A549 (cell line): ENCODE measurements at regions not wholly inside any gene's neighbourhood (a gene's known extent, or its start where the extent isn't known, plus 50 kb on each side); places are given as distances from the start of the nearest gene placed in this dataset.

ENCODE experiments used
- ATAC-seq, 2 experiments: fragments of 200-7000 bp in 1 of 2; fragments of >200 bp in 1 of 2; cut with Nextera tagmentation in 1 of 2; cut with Tn5 transposase in 1 of 2; 3 replicates each; pipeline versions ENCODE4 v1.8.0 to v1.9.1; 2018 to 2020; ENCODE audit warnings: mild to moderate bottlenecking in 1 of 2, moderate library complexity in 1 of 2
- CTCF ChIA-PET: fragments of 300-600 bp; sonication (Branson Sonifier 250); formaldehyde crosslinking; extraction: SDS; loops from one replicate; lab custom pipeline; 2021; ENCODE audit warnings: antibody characterized with exemption, inconsistent platforms; lab: Yijun Ruan, JAX
- POLR2A ChIA-PET: fragments of 350-600 bp; formaldehyde crosslinking; extraction: SDS; loops from one replicate; lab custom pipeline; 2021; ENCODE audit warnings: antibody characterized with exemption, inconsistent platforms; lab: Yijun Ruan, JAX
- DNase-seq, 2 experiments: peaks; one replicate each; pipeline versions ENCODE4 v3.0.0 to v3.0.0-alpha.2; 2011 to 2016; ENCODE audit warnings: low read depth in 1 of 2, low spot score in 1 of 2
- FAIRE-seq: peaks from 2 replicates; lab custom pipeline; 2011; peaks lifted over from hg19 to GRCh38; lab: Jason Lieb, UNC
- H3K27ac ChIP-seq, 2 experiments: fragments of >200 bp; sonication (Bioruptor Twin); formaldehyde crosslinking; 3 replicates each; pipeline ENCODE4 v1.5.1; 2016 to 2017
- H3K4me1 ChIP-seq: fragments of >200 bp; sonication (Bioruptor Twin); formaldehyde crosslinking; 3 replicates; pipeline ENCODE4 v1.6.1; 2016
- H3K4me2 ChIP-seq: fragments of >200 bp; sonication (Bioruptor Twin); formaldehyde crosslinking; 3 replicates; pipeline ENCODE4 v1.6.1; 2016
- H3K4me3 ChIP-seq: fragments of >200 bp; sonication (Bioruptor Twin); formaldehyde crosslinking; 3 replicates; pipeline ENCODE4 v1.5.1; 2016
- H3K9me3 ChIP-seq: fragments of >200 bp; sonication (Bioruptor Twin); formaldehyde crosslinking; 3 replicates; pipeline ENCODE4 v1.6.1; 2016
- CBX2 ChIP-seq: fragments of 200-600 bp; sonication (generic); IDR thresholded peaks from 2 replicates; pipeline ENCODE4 v1.6.1; 2016; ENCODE audit warnings: low read depth, mild to moderate bottlenecking, borderline replicate concordance
- CEBPB ChIP-seq, 2 experiments: fragments of >200 bp in 1 of 2; sonication (Bioruptor Twin) in 1 of 2; formaldehyde crosslinking in 1 of 2; IDR thresholded peaks; 2 replicates each; pipeline ENCODE4 v1.6.1; 2012 to 2016
- CHD2 ChIP-seq: fragments of 150-350 bp; IDR thresholded peaks from 2 replicates; pipeline ENCODE4 v1.6.1; 2014; ENCODE audit warnings: low read length; ENCODE audit not compliant: partially characterized antibody
- EHMT2 ChIP-seq: fragments of 200-600 bp; sonication (generic); IDR thresholded peaks from 2 replicates; pipeline ENCODE4 v1.6.1; 2016; ENCODE audit warnings: antibody characterized with exemption, low read depth, mild to moderate bottlenecking, moderate library complexity
- ESRRA ChIP-seq: fragments of 150-350 bp; IDR thresholded peaks from 2 replicates; pipeline ENCODE4 v1.6.1; 2014; ENCODE audit warnings: mild to moderate bottlenecking, low read length, borderline replicate concordance
- FOSB ChIP-seq: fragments of 250-450 bp; sonication (Bioruptor Pico); IDR thresholded peaks from 2 replicates; pipeline ENCODE4 v1.5.0; 2020; ENCODE audit warnings: mild to moderate bottlenecking, moderate library complexity
- GATA3 ChIP-seq: IDR thresholded peaks from 2 replicates; pipeline ENCODE4 v1.6.1; 2012; ENCODE audit warnings: borderline replicate concordance
- HDAC2 ChIP-seq: fragments of 200-600 bp; sonication (generic); IDR thresholded peaks from 2 replicates; pipeline ENCODE4 v1.6.1; 2016
- HMGXB4 ChIP-seq: fragments of 250-450 bp; sonication (Bioruptor Pico); IDR thresholded peaks from 2 replicates; pipeline ENCODE4 v1.5.0; 2021; ENCODE audit warnings: mild to moderate bottlenecking, moderate library complexity, borderline replicate concordance
- HOXA7 ChIP-seq: fragments of 250-450 bp; sonication (Bioruptor Pico); IDR thresholded peaks from 2 replicates; pipeline ENCODE4 v1.5.0; 2020; ENCODE audit warnings: mild to moderate bottlenecking, moderate library complexity
- HOXB5 ChIP-seq: fragments of 250-450 bp; sonication (Bioruptor Pico); IDR thresholded peaks from 2 replicates; pipeline ENCODE4 v1.5.0; 2020; ENCODE audit warnings: mild to moderate bottlenecking, moderate library complexity
- POLR2A ChIP-seq: IDR thresholded peaks from 2 replicates; pipeline ENCODE4 v1.6.1; 2012; ENCODE audit warnings: mild to moderate bottlenecking, low read length
- RAD21 ChIP-seq, 2 experiments: fragments of >200 bp in 1 of 2; sonication (Bioruptor Twin) in 1 of 2; formaldehyde crosslinking in 1 of 2; IDR thresholded peaks in 1 of 2; conservative IDR thresholded peaks in 1 of 2; 2 replicates in 1 of 2; 3 replicates in 1 of 2; pipeline ENCODE4 v1.6.1; 2012 to 2018; ENCODE audit warnings: inconsistent platforms in 1 of 2
- REST ChIP-seq: fragments of 200-600 bp; sonication (generic); IDR thresholded peaks from 2 replicates; pipeline ENCODE4 v1.6.1; 2016; ENCODE audit warnings: antibody characterized with exemption, mild to moderate bottlenecking, moderate library complexity
- SMC3 ChIP-seq: fragments of >200 bp; sonication (Bioruptor Twin); formaldehyde crosslinking; IDR thresholded peaks from 3 replicates; pipeline ENCODE4 v1.6.1; 2018; ENCODE audit warnings: inconsistent platforms
- SREBF2 ChIP-seq: fragments of 450-650 bp; IDR thresholded peaks from 2 replicates; pipeline ENCODE4 v1.6.1; 2014; ENCODE audit warnings: mild to moderate bottlenecking, moderate library complexity
- TFCP2L1 ChIP-seq: fragments of 250-450 bp; sonication (Bioruptor Pico); IDR thresholded peaks from 2 replicates; pipeline ENCODE4 v1.5.0; 2021; ENCODE audit warnings: mild to moderate bottlenecking
- ZC3H11A ChIP-seq: fragments of 450-650 bp; IDR thresholded peaks from 2 replicates; pipeline ENCODE4 v1.6.1; 2014; ENCODE audit warnings: antibody characterized with exemption, mild to moderate bottlenecking
- WGBS: methylation state at CpG from one replicate; pipeline ENCODE4 v1.1.6; 2017; ENCODE audit errors: missing lambda C conversion rate; 5-methylcytosine and 5-hydroxymethylcytosine counted together
- TF ChIP-seq, protein P1 (sequence below): fragments of >200 bp; sonication (Bioruptor Twin); formaldehyde crosslinking; IDR thresholded peaks from 2 replicates; pipeline ENCODE4 v1.6.1; 2016

DNA sequence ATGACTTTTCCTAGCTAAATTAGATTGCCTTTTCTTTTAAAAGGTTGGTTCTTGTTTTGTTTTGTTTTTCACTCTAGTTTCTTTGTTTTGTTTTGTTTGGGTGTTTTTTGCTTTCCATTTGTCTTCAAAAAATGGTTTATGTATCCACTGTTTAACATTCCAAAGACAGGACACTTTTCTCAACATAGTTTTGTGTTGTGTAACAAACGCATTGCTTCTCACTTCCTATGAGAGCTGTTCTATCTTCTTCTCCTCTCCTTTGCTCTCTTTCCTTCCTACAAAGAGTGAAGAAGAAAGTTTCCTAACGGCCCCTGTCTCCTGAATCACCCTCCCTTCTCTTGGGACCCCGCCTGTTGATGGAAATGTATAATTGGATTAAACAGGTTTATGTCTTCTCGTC, 539.7 kb downstream of the ACTL7B start:
- POLR2A ChIA-PET: interaction anchor here (0.6 kb wide), 1 partner anchor 348 kb away, joined by 3 read pairs; no protein-coding TSS in a partner anchor
- no peak for DNase-seq
- no peak for ATAC-seq
- Histone ChIP-seq H3K4me2 (no peak overlapping the region), H3K9me3 (no peaks in the 10 kb centered on the region), H3K27ac (no peak overlapping the region), H3K4me3 (no peak overlapping the region), H3K4me1 (no peaks in the 10 kb centered on the region)
- no peak for FAIRE-seq
- TF ChIP-seq RAD21 (conservative IDR thresholded peaks at IDR 0.05 in 1 of 2, IDR thresholded peaks at IDR 0.05 in 1 of 2): no peak
- TF ChIP-seq POLR2A: no peak
- no peak for TF ChIP-seq HDAC2
- TF ChIP-seq SREBF2: no peak
- no peak for TF ChIP-seq GATA3
- no peak for TF ChIP-seq EHMT2
- TF ChIP-seq REST: no peak
- TF ChIP-seq CHD2: no peak
- no peak for TF ChIP-seq FOSB (CRISPR knock-in tag)
- no peak for TF ChIP-seq TFCP2L1 (CRISPR knock-in tag)
- TF ChIP-seq CBX2: no peak
- TF ChIP-seq, protein P1, sequence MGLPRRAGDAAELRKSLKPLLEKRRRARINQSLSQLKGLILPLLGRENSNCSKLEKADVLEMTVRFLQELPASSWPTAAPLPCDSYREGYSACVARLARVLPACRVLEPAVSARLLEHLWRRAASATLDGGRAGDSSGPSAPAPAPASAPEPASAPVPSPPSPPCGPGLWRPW: no peak
- no peak for TF ChIP-seq HOXA7 (CRISPR knock-in tag)
- no peak for TF ChIP-seq ESRRA
- TF ChIP-seq HMGXB4 (CRISPR knock-in tag): no peak
- CTCF ChIA-PET: no interaction called here
- 40% methylated on average over 4 of the region's 4 CpGs for WGBS

GRCh38 chr9:108311745-108312144, 544.0 kb downstream of the ACTL7B start:
- 47% methylated on average over 3 of the region's 3 CpGs for WGBS
- DNase-seq (no peak), FAIRE-seq (no peak), ATAC-seq (no peak)
- TF ChIP-seq HOXB5 (CRISPR knock-in tag) (no peak), RAD21 (conservative IDR thresholded peaks at IDR 0.05 in 1 of 2, IDR thresholded peaks at IDR 0.05 in 1 of 2) (no peak), ZC3H11A (no peak)
- H3K9me3 ChIP-seq: peaks cover 5% of the 10 kb centered on the region; the same call in 1 of the 3 replicates
- ChIA-PET POLR2A (no interaction called here), CTCF (interaction anchor here (1.0 to 1.4 kb wide), 2 partner anchors 27 to 85 kb away, joined by 3 read pairs; no protein-coding TSS in a partner anchor)
- H3K4me3 ChIP-seq: no peak overlapping the region
- H3K27ac ChIP-seq: no peak overlapping the region
- H3K4me2 ChIP-seq: no peak overlapping the region
- H3K4me1 ChIP-seq: no peaks in the 10 kb centered on the region

- TF ChIP-seq CEBPB (IDR thresholded peaks at IDR 0.05): no peak
- no peak for TF ChIP-seq SMC3
- peaks cover 5% of the 10 kb centered on the region; the same call in 1 of the 3 replicates for H3K9me3 ChIP-seq
- no peak overlapping the region for H3K4me2 ChIP-seq
- no peak for FAIRE-seq
- no peak for ATAC-seq
- H3K27ac ChIP-seq: no peak overlapping the region
- H3K4me1 ChIP-seq: no peaks in the 10 kb centered on the region
- no peak for DNase-seq
- no peak overlapping the region for H3K4me3 ChIP-seq
- ChIA-PET CTCF (no interaction called here), POLR2A (no interaction called here)
- WGBS: 68% methylated on average over 3 of the region's 3 CpGs
Observed at GRCh38 chr9:108310202-108310601, 545.6 kb downstream of the ACTL7B start.
